ENCODE measurements at regions not wholly inside any gene's neighbourhood (a gene's known extent, or its start where the extent isn't known, plus 50 kb on each side); places are given as distances from the start of the nearest gene placed in this dataset.
"Not testable (repeated sequence)": the region's sequence is repeated elsewhere in the genome, so short reads cannot be mapped to it uniquely, and the experiment has no call there.

- no peak for FAIRE-seq
These were observed 146.7 kb upstream of the SP4 start for GRCh38 chr7:21281193-21281592.

GRCh38 chr7:21293771-21294170, 134.1 kb upstream of the SP4 start:
- DNase-seq (ENCODE audit: low spot score in 2 of 2) (no peak), FAIRE-seq (no peak)

More at GRCh38 chr7:21281193-21281592, 146.7 kb upstream of the SP4 start:
- DNase-seq (ENCODE audit: low spot score in 2 of 2): no peak

GRCh38 chr7:21299766-21300165, 128.1 kb upstream of the SP4 start:
- FAIRE-seq: peak; percentile 88

GRCh38 chr7:21300692-21301091, 127.2 kb upstream of the SP4 start:
- no peak for FAIRE-seq
- DNase-seq (ENCODE audit: low spot score in 2 of 2): no peak

More at GRCh38 chr7:21299766-21300165, 128.1 kb upstream of the SP4 start:
- DNase-seq (ENCODE audit: low spot score in 2 of 2): no peak

- no peak for FAIRE-seq
- DNase-seq (ENCODE audit: low spot score in 2 of 2): no peak
These were observed 123.0 kb upstream of the SP4 start for GRCh38 chr7:21304808-21305375.

- FAIRE-seq (no peak), DNase-seq (ENCODE audit: low spot score in 2 of 2) (no peak)
These were observed 122.2 kb upstream of the SP4 start for GRCh38 chr7:21305455-21306235.

GRCh38 chr7:21314954-21315353, 112.9 kb upstream of the SP4 start:
- DNase-seq (ENCODE audit: low spot score in 2 of 2) (no peak), FAIRE-seq (no peak)

GRCh38 chr7:21317966-21318915, 109.6 kb upstream of the SP4 start:
- DNase-seq (ENCODE audit: low spot score in 2 of 2) (no peak), FAIRE-seq (no peak)

GRCh38 chr7:21318916-21319270, 109.0 kb upstream of the SP4 start:
- no peak for FAIRE-seq

GRCh38 chr7:21326241-21326640, 101.6 kb upstream of the SP4 start:
- no peak for DNase-seq (ENCODE audit: low spot score in 2 of 2)
- no peak for FAIRE-seq

More at GRCh38 chr7:21318916-21319270, 109.0 kb upstream of the SP4 start:
- no peak for DNase-seq (ENCODE audit: low spot score in 2 of 2)

- FAIRE-seq (no peak), DNase-seq (ENCODE audit: low spot score in 2 of 2) (no peak)
These were observed 101.0 kb upstream of the SP4 start for GRCh38 chr7:21326921-21327320.

- no peak for DNase-seq (ENCODE audit: low spot score in 2 of 2)
- peak; percentile 99 for FAIRE-seq
These were observed 100.2 kb upstream of the SP4 start for GRCh38 chr7:21327422-21328409.

GRCh38 chr7:21330462-21331178, 97.3 kb upstream of the SP4 start:
- no peak for DNase-seq (ENCODE audit: low spot score in 2 of 2)

GRCh38 chr7:21334906-21335305, 93.0 kb upstream of the SP4 start:
- no peak for DNase-seq (ENCODE audit: low spot score in 2 of 2)
- no peak for FAIRE-seq

More at GRCh38 chr7:21330462-21331178, 97.3 kb upstream of the SP4 start:
- FAIRE-seq: no peak

- no peak for FAIRE-seq
- DNase-seq (ENCODE audit: low spot score in 2 of 2): no peak
These were observed 91.1 kb upstream of the SP4 start for GRCh38 chr7:21336743-21337142.

GRCh38 chr7:21338728-21339164, 89.1 kb upstream of the SP4 start:
- FAIRE-seq (no peak), DNase-seq (ENCODE audit: low spot score in 2 of 2) (no peak)

- DNase-seq (ENCODE audit: low spot score in 2 of 2); FAIRE-seq: not testable (repeated sequence)
These were observed 83.0 kb upstream of the SP4 start for GRCh38 chr7:21344900-21345299.

GRCh38 chr7:21345361-21345760, 82.5 kb upstream of the SP4 start:
- FAIRE-seq (no peak), DNase-seq (ENCODE audit: low spot score in 2 of 2) (no peak)

GRCh38 chr7:21346297-21346696, 81.6 kb upstream of the SP4 start:
- FAIRE-seq (no peak), DNase-seq (ENCODE audit: low spot score in 2 of 2) (no peak)
